Stomach (tissue), 8 donors: ENCODE measurements at regions not wholly inside any gene's neighbourhood (a gene's known extent, or its start where the extent isn't known, plus 50 kb on each side); places are given as distances from the start of the nearest gene placed in this dataset.

Experiments used
- DNase-seq, 2 donors: peaks; one replicate each; pipeline versions ENCODE4 v3.0.0 to v3.0.0-alpha.2; 2013 to 2019
- H3K27ac ChIP-seq, 5 donors: fragments of 200-600 bp in 4 of 5; sonication (generic) in 4 of 5; one replicate each; pipeline ENCODE4 v1.5.1; 2013 to 2019; ENCODE audit warnings: mild to moderate bottlenecking in 1 of 5, moderate library complexity in 1 of 5
- H3K27me3 ChIP-seq, 3 donors: fragments of 200-600 bp; sonication (generic); one replicate each; pipeline ENCODE4 v1.5.1; 2017 to 2019; ENCODE audit warnings: mixed run types in 1 of 3
- H3K36me3 ChIP-seq, 4 donors: fragments of 200-600 bp; sonication (generic); 1 replicate in 3 of 4; 2 replicates in 1 of 4; pipeline ENCODE4 v1.5.1; 2016 to 2019
- H3K4me1 ChIP-seq, 4 donors: fragments of 200-600 bp; sonication (generic); one replicate each; pipeline ENCODE4 v1.5.1; 2016 to 2019
- H3K4me3 ChIP-seq, 4 donors: fragments of 200-600 bp; sonication (generic) in 3 of 4; one replicate each; pipeline ENCODE4 v1.5.1; 2016 to 2019; ENCODE audit warnings: mild to moderate bottlenecking in 1 of 4
- H3K9me3 ChIP-seq, 4 donors: fragments of 200-600 bp; sonication (generic); one replicate each; pipeline ENCODE4 v1.5.1; 2016 to 2019
- CTCF ChIP-seq, 7 experiments: fragments of 450-650 bp in 4 of 7; fragments of 200-600 bp in 3 of 7; sonication (generic) in 3 of 7; IDR thresholded peaks; one replicate each; pipeline ENCODE4 v1.5.1; 2016 to 2019; ENCODE audit warnings: antibody characterized with exemption in 7 of 7, control low read depth in 2 of 7, mild to moderate bottlenecking in 1 of 7
- EP300 ChIP-seq: sonication (generic); formaldehyde crosslinking; IDR thresholded peaks from one replicate; pipeline ENCODE4 v1.6.1; 2017; ENCODE audit warnings: antibody characterized with exemption
- POLR2A ChIP-seq, 4 donors: fragments of 450-650 bp; IDR thresholded peaks; one replicate each; pipeline ENCODE4 v1.6.1; 2016; ENCODE audit warnings: antibody characterized with exemption in 4 of 4, control low read depth in 2 of 4, mild to moderate bottlenecking in 1 of 4, moderate library complexity in 1 of 4
- POLR2AphosphoS5 ChIP-seq, 3 donors: sonication (generic); formaldehyde crosslinking; IDR thresholded peaks; one replicate each; pipeline ENCODE4 v1.6.1; 2016; ENCODE audit warnings: antibody characterized with exemption in 3 of 3
- WGBS, 5 donors: extraction: QIAGEN DNeasy Blood & Tissue Kit in 3 of 5; methylation state at CpG; one replicate each; pipeline versions ENCODE4 v1.1.5 to v1.1.7; 2013 to 2018; 5-methylcytosine and 5-hydroxymethylcytosine counted together
- intact Hi-C: fragments of 100-400 bp; cut with DNase I; formaldehyde crosslinking; loops from one replicate; pipeline ENCODE4 v1.15.1; 2023; ENCODE audit warnings: low total_unique reads
- donor health status: healthy with polysubstance abuse.
- donor health status: Bipolar disorder and iron deficiency.
- donor health status: healthy.

GRCh38 chr4:114161809-114162208, 182.4 kb upstream of the ARSJ start:
- no peaks in the 10 kb centered on the region for H3K36me3 ChIP-seq
- TF ChIP-seq POLR2AphosphoS5 (IDR thresholded peaks at IDR 0.05) (no peak), CTCF (IDR thresholded peaks at IDR 0.05) (no peak), EP300 (no peak), POLR2A (IDR thresholded peaks at IDR 0.05) (no peak)
- H3K27me3 ChIP-seq, result no peaks in the 10 kb centered on the region
- no peak for DNase-seq
- H3K4me1 ChIP-seq, result no peaks in the 10 kb centered on the region
- no peaks in the 10 kb centered on the region for H3K9me3 ChIP-seq
- no peak overlapping the region for H3K27ac ChIP-seq
- H3K4me3 ChIP-seq, result no peak overlapping the region
- intact Hi-C loops, result no loop called here

GRCh38 chr4:114163051-114163450, 183.6 kb upstream of the ARSJ start:
- Histone ChIP-seq H3K4me1 (no peaks in the 10 kb centered on the region), H3K9me3 (no peaks in the 10 kb centered on the region), H3K4me3 (no peak overlapping the region), H3K27ac (no peak overlapping the region), H3K27me3 (no peaks in the 10 kb centered on the region), H3K36me3 (no peaks in the 10 kb centered on the region)
- TF ChIP-seq POLR2AphosphoS5 (IDR thresholded peaks at IDR 0.05) (no peak), POLR2A (IDR thresholded peaks at IDR 0.05) (no peak), EP300 (no peak), CTCF (IDR thresholded peaks at IDR 0.05) (no peak)
- WGBS, 5 donors, result 93 to 97% (median 97%) methylated on average over 4 of the region's 4 CpGs
- no peak for DNase-seq
- intact Hi-C loops, result no loop called here

GRCh38 chr4:114173968-114174367, 194.5 kb upstream of the ARSJ start:
- H3K4me1 ChIP-seq, result peaks cover 0 to 8% (median 3%) of the 10 kb centered on the region in 4 donors
- DNase-seq, result no peak
- TF ChIP-seq EP300 (no peak), CTCF (IDR thresholded peaks at IDR 0.05) (no peak), POLR2AphosphoS5 (IDR thresholded peaks at IDR 0.05) (no peak), POLR2A (IDR thresholded peaks at IDR 0.05) (no peak)
- no peaks in the 10 kb centered on the region for H3K9me3 ChIP-seq
- H3K36me3 ChIP-seq, result no peaks in the 10 kb centered on the region
- 86 to 92% (median 90%) methylated on average over 3 of the region's 3 CpGs for WGBS, 5 donors
- no peak overlapping the region for H3K4me3 ChIP-seq
- intact Hi-C loops, result no loop called here
- no peak overlapping the region for H3K27ac ChIP-seq
- H3K27me3 ChIP-seq, result no peaks in the 10 kb centered on the region

GRCh38 chr4:114177628-114178027, 198.2 kb upstream of the ARSJ start:
- no peak overlapping the region for H3K4me3 ChIP-seq
- DNase-seq, result no peak
- intact Hi-C loops, result no loop called here
- H3K4me1 ChIP-seq, result peaks cover 0 to 8% (median 3%) of the 10 kb centered on the region in 4 donors
- TF ChIP-seq CTCF (IDR thresholded peaks at IDR 0.05), result no peak
- TF ChIP-seq EP300, result no peak
- no peak for TF ChIP-seq POLR2AphosphoS5 (IDR thresholded peaks at IDR 0.05)
- no peak for TF ChIP-seq POLR2A (IDR thresholded peaks at IDR 0.05)
- no peaks in the 10 kb centered on the region for H3K27me3 ChIP-seq
- H3K27ac ChIP-seq, result no peak overlapping the region
- H3K36me3 ChIP-seq, result no peaks in the 10 kb centered on the region
- peaks cover 0 to 5% (median 2%) of the 10 kb centered on the region in 4 donors for H3K9me3 ChIP-seq
- WGBS, 5 donors, result 63 to 84% (median 75%) methylated on average over 2 of the region's 2 CpGs
